ENCODE measurements at regions not wholly inside any gene's neighbourhood (a gene's known extent, or its start where the extent isn't known, plus 50 kb on each side); places are given as distances from the start of the nearest gene placed in this dataset.

DNA sequence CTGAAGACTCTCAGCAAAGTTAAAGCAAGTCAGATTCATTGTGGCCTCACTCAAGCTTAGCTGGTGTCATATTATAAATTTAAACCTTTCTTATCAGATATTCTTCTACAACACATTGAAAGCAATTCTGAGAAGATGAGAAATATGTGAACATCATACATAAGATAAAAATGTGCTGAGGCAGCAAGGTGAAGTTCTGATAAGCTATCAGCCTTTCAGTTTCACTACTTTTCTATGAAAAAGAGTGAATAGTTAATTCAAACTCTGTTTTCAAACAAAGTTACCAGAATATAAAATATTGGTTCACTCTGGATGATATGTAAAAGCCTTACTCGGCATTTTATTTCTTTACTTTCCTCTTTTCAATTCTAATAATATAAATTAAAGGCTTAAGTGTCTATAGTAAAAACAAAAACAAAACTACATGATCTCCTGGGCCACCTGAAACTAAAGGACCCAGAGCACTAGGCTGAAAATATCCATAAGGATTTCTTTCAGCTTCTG is 824.4 kb downstream of the MTRR start:
- Histone ChIP-seq H3K9me3 (no peaks in the 10 kb centered on the region), H3K27ac (peak overlapping the region in 1 of 2 donors; percentile 36), H3K4me1 (no peaks in the 10 kb centered on the region), H3K36me3 (no peaks in the 10 kb centered on the region), H3K4me3 (no peak overlapping the region), H3K27me3 (no peaks in the 10 kb centered on the region)
- intact Hi-C loops (cut with DNase I): no loop called here
- DNase-seq: no peak
- TF ChIP-seq, protein P1, sequence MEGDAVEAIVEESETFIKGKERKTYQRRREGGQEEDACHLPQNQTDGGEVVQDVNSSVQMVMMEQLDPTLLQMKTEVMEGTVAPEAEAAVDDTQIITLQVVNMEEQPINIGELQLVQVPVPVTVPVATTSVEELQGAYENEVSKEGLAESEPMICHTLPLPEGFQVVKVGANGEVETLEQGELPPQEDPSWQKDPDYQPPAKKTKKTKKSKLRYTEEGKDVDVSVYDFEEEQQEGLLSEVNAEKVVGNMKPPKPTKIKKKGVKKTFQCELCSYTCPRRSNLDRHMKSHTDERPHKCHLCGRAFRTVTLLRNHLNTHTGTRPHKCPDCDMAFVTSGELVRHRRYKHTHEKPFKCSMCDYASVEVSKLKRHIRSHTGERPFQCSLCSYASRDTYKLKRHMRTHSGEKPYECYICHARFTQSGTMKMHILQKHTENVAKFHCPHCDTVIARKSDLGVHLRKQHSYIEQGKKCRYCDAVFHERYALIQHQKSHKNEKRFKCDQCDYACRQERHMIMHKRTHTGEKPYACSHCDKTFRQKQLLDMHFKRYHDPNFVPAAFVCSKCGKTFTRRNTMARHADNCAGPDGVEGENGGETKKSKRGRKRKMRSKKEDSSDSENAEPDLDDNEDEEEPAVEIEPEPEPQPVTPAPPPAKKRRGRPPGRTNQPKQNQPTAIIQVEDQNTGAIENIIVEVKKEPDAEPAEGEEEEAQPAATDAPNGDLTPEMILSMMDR (IDR thresholded peaks at IDR 0.05): no peak
- no peak for ATAC-seq

DNA sequence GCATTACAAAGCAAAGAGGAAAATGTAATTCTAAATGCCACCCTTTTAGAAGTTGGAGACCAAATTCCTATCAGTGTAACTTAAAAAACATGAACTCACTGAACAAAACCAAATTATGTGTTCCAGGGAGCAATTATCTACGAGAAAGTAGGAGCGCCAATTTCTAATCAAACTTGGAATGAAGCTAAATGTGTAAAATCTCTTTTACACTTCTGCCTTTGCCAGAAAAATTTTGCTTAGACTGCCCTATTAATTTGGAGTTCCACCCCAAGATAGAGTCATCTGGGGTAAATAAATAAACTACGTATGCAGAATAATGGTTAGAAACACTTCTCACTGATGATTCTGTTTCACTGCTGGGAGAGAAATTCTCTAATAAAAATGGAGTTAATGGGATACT is 825.6 kb downstream of the MTRR start:
- Histone ChIP-seq H3K4me3 (no peak overlapping the region), H3K27me3 (no peaks in the 10 kb centered on the region), H3K27ac (peak overlapping the region in 1 of 2 donors; percentile 15), H3K9me3 (peaks cover 0 to 2% of the 10 kb centered on the region in 2 donors), H3K4me1 (no peaks in the 10 kb centered on the region), H3K36me3 (no peaks in the 10 kb centered on the region)
- intact Hi-C loops (cut with DNase I): no loop called here
- ATAC-seq (no peak), DNase-seq (peak in 2 of 4 donors; percentile 73 to 78)
- TF ChIP-seq, protein P1 (IDR thresholded peaks at IDR 0.05): no peak

DNA sequence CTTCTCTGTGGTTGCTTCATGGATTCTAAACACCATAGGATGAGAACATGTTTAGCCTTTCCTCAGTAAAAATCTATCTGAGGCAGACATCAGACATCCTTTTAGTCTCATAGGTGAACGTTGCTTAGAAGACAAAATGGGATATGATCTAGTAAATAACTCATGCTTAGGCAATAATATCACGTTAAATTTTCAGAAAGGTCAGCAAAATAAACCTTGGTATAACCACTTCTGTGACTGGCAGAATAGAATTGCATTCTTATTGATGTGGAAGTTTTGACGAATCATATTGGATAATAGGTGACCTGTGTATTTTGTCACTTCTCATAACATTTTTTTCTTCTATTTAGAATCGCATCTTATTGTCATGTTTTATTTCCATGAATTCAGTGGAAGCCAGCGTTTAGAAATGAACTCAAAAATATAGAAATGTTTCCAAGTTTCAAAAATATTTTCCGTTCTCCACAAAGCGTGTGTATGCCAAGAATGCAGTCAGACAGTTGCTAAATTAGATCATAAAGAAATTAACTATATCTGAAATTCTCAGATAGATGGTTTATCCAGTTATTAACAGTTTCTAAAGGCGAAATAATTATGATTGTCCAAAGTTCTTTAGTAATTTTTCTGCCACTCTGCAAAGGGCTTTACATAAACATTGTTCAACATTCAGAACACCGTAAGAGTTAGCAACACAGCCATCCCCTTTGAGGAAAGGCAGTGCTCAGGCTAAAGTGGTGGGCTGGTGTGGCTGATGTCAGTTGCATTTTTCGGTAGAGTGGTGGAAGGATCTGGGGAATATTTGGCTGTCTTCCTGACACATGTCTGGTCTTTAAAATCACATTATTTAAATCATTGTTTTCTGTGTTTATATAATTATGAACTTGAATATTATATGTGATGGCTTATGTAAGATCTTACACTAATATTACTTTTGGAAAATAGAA is 827.2 kb downstream of the MTRR start:
- peak overlapping the region in 1 of 2 donors; percentile 62 for H3K27ac ChIP-seq
- DNase-seq (peak in 2 of 4 donors; percentile 42 to 57), ATAC-seq (no peak)

DNA sequence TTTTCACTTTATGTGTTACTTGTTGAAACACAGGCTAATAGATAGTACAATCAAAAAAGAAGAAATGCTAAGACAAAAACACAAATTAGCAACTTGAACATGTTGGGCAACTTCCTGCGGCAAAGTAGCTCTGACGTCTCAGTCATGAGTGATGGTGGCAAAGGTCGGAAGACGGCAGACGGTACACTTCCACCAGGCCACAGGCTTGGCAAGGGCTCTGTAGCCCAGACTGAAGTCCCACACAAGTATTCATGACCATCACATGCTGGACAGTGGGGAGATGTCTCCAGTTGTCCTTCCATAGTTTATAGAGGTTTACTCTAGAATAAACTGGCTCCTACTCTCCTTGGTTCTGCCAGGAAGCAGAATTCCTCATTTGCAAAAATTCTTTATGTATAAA is 831.3 kb downstream of the MTRR start:
- peak overlapping the region; percentile 0 to 4 for H3K27ac ChIP-seq
- DNase-seq: peak in 1 of 4 donors; percentile 55

More for the DNA sequence above, 827.2 kb downstream of the MTRR start:
- no peaks in the 10 kb centered on the region for H3K36me3 ChIP-seq
- TF ChIP-seq, protein P1 (IDR thresholded peaks at IDR 0.05): no peak
- no peak overlapping the region for H3K4me3 ChIP-seq
- no peaks in the 10 kb centered on the region for H3K4me1 ChIP-seq
- H3K9me3 ChIP-seq: peaks cover 0 to 2% of the 10 kb centered on the region in 2 donors
- no peaks in the 10 kb centered on the region for H3K27me3 ChIP-seq
- intact Hi-C loops (cut with DNase I): no loop called here

More for the DNA sequence above, 831.3 kb downstream of the MTRR start:
- Histone ChIP-seq H3K9me3 (peaks cover 0 to 2% of the 10 kb centered on the region in 2 donors), H3K36me3 (no peaks in the 10 kb centered on the region), H3K4me1 (no peaks in the 10 kb centered on the region), H3K4me3 (no peak overlapping the region), H3K27me3 (no peaks in the 10 kb centered on the region)
- intact Hi-C loops (cut with DNase I): no loop called here
- peak; percentile 32 for ATAC-seq
- TF ChIP-seq, protein P1 (IDR thresholded peaks at IDR 0.05): no peak

All from left lung (tissue), 4 donors.